ENCODE measurements at regions not wholly inside any gene's neighbourhood (a gene's known extent, or its start where the extent isn't known, plus 50 kb on each side); places are given as distances from the start of the nearest gene placed in this dataset.

DNA sequence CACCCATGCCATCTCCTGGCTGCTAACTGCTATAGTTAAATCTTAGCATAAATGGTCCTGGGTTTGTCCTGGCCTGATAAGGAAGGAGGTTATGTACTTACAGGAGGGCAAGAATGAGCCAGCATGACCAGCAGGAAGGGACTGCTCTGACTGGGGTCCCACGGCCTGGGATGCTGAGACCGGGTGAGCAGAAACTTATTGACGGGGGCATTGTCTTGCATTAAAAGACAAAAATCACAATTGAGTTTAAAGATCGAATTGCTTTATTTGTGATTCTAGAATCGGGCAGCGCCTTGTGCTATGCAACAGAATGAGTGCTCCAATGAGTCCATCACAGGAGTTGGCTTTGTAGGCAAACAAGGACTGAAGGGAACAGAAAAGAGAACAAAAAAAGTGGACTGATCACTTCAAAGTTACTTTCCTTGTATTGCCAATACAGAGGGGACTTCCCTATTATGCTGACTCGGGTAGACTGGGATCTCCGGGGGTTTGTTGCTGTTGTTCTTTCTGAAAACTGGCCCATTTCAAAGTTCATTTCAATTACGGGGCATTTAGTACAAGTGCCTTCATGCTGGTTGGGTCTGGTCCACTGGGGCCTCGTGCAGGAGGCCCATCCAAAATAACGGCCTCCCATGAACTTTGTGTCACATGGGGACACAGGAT lies 87.1 kb upstream of the SLC66A3 start:
- H3K4me1 ChIP-seq (ENCODE audit: low read depth): no peaks in the 10 kb centered on the region
- H3K27ac ChIP-seq: no peak overlapping the region
- H3K27me3 ChIP-seq: no peaks in the 10 kb centered on the region
- no peak for DNase-seq (ENCODE audit: low read depth in 1 of 2, low spot score in 1 of 2)
- no peaks in the 10 kb centered on the region for H3K36me3 ChIP-seq
- H3K9me3 ChIP-seq (ENCODE audit: low read depth): no peaks in the 10 kb centered on the region
- H3K4me3 ChIP-seq: no peak overlapping the region
- TF ChIP-seq, protein P1, sequence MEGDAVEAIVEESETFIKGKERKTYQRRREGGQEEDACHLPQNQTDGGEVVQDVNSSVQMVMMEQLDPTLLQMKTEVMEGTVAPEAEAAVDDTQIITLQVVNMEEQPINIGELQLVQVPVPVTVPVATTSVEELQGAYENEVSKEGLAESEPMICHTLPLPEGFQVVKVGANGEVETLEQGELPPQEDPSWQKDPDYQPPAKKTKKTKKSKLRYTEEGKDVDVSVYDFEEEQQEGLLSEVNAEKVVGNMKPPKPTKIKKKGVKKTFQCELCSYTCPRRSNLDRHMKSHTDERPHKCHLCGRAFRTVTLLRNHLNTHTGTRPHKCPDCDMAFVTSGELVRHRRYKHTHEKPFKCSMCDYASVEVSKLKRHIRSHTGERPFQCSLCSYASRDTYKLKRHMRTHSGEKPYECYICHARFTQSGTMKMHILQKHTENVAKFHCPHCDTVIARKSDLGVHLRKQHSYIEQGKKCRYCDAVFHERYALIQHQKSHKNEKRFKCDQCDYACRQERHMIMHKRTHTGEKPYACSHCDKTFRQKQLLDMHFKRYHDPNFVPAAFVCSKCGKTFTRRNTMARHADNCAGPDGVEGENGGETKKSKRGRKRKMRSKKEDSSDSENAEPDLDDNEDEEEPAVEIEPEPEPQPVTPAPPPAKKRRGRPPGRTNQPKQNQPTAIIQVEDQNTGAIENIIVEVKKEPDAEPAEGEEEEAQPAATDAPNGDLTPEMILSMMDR (IDR thresholded peaks at IDR 0.05; ENCODE audit: low read depth, low read length): no peak

DNA sequence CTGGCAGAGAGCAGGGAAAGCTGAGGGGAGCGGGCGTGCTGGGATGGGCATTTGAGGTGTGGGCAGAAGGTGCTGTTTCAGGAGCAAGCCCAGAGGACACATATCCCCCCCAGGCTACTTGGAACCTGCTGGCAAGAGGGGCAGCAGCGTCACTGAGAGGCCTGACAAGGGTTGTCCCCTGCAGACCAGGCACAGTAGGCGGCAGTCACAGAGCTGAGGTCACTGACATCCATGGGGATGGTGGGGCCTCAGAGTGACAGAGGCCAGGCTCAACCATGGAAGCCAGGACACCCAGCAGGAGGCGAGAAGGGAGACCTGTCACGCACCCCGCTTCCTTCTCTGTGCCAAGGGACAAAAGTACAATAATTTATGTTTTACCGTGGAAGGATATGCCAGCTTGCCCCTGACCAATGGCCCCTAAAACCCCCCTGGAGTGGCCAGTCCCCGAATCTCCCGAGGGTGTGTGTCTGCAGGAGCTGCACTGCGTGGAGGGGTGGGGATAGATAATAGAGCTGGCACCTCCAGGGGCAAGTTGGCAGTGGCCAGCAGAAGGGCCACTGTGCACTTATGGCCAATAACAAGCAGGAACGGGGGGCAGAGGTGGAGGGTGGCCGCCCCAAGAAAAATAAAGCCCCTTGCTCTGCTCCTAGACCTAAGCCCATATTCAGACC lies 86.3 kb upstream of the SLC66A3 start:
- no peaks in the 10 kb centered on the region for H3K36me3 ChIP-seq
- no peak overlapping the region for H3K27ac ChIP-seq
- no peak for DNase-seq (ENCODE audit: low read depth in 1 of 2, low spot score in 1 of 2)
- no peaks in the 10 kb centered on the region for H3K4me1 ChIP-seq (ENCODE audit: low read depth)
- no peaks in the 10 kb centered on the region for H3K9me3 ChIP-seq (ENCODE audit: low read depth)
- H3K4me3 ChIP-seq: no peak overlapping the region
- TF ChIP-seq, protein P1 (IDR thresholded peaks at IDR 0.05; ENCODE audit: low read depth, low read length): no peak
- H3K27me3 ChIP-seq: no peaks in the 10 kb centered on the region

DNA sequence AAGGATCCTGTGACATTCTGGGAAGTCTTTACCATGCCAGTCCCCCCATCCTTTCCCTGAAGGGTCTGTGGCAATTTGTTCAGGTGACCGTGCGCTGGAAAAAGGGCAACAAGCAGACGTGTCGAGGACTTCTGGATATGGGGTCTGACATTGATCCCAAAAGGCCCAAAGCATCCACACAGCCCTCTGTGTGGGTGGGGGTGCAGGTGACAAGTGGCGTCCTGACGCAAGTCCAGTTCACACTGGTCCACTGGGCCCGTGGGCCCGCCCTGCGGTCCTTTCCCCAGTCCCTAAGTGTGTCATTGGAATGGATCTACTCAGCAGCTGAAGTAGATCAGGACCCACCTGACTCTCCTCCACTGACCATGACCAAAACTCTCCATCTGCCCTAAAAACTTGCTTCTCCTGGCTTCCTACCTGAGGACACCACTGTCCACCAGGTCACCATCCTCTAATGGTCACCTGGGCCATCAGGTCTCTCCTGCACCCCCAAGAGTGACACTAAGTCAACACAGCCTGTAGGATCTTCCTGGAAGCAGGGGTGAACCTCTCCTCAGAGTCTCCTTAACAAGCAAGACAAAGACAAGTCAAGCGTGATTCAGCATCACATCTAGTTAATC lies 85.6 kb upstream of the SLC66A3 start:
- Histone ChIP-seq H3K27ac (no peak overlapping the region), H3K4me1 (ENCODE audit: low read depth) (no peaks in the 10 kb centered on the region), H3K27me3 (no peaks in the 10 kb centered on the region), H3K36me3 (no peaks in the 10 kb centered on the region), H3K9me3 (ENCODE audit: low read depth) (no peaks in the 10 kb centered on the region), H3K4me3 (no peak overlapping the region)
- TF ChIP-seq, protein P1 (IDR thresholded peaks at IDR 0.05; ENCODE audit: low read depth, low read length): no peak
- no peak for DNase-seq (ENCODE audit: low read depth in 1 of 2, low spot score in 1 of 2)

DNA sequence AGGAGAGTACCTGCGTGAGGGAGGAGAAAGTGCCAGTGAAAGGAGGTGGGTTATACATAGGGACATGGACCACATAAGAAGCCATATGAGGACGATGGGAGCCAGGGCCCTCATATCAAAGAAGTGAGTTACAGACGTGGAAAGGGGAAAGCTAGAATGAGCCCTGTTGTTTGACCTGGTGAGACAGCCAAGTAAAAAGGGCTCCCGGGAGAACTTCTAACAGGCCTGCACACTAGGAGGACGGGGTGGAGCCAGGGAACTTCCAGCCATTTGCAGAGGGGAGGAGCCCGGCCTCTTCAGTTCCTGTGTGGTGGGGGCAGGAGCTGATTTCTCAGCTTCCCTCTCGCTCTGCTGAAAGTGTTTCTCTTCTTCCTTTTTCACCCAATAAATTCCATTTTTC lies 84.1 kb upstream of the SLC66A3 start:
- no peaks in the 10 kb centered on the region for H3K36me3 ChIP-seq
- no peaks in the 10 kb centered on the region for H3K4me1 ChIP-seq (ENCODE audit: low read depth)
- H3K27me3 ChIP-seq: no peaks in the 10 kb centered on the region
- no peak overlapping the region for H3K27ac ChIP-seq
- H3K9me3 ChIP-seq (ENCODE audit: low read depth): no peaks in the 10 kb centered on the region
- H3K4me3 ChIP-seq: no peak overlapping the region
- DNase-seq (ENCODE audit: low read depth in 1 of 2, low spot score in 1 of 2): peak; percentile 27 to 51
- TF ChIP-seq, protein P1 (IDR thresholded peaks at IDR 0.05; ENCODE audit: low read depth, low read length): no peak

DNA sequence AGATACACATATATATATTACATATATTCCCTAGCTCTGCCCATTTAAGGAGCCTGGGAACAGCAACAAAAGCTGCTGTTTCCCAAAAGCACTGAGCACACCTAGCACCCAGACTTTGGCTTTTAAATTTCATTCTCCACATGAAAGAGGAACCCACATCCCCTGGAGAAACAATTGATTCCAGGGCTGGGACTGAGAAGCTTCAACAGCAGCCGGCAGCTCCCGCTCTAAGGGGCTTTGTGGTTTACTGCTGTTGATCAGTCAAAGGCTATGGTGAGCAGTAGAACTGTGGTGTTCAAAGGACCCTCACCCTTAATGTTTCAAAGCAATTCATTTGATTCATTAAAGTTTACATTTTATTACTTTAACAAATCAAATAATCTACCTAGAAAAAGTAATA lies 83.3 kb upstream of the SLC66A3 start:
- TF ChIP-seq, protein P1 (IDR thresholded peaks at IDR 0.05; ENCODE audit: low read depth, low read length): no peak
- DNase-seq (ENCODE audit: low read depth in 1 of 2, low spot score in 1 of 2): no peak
- Histone ChIP-seq H3K27ac (no peak overlapping the region), H3K36me3 (no peaks in the 10 kb centered on the region), H3K4me3 (no peak overlapping the region), H3K27me3 (no peaks in the 10 kb centered on the region), H3K9me3 (ENCODE audit: low read depth) (no peaks in the 10 kb centered on the region), H3K4me1 (ENCODE audit: low read depth) (no peaks in the 10 kb centered on the region)

Measured in cardiac muscle cell (in vitro differentiated cells and primary cell).